HG03175 (cell line): ENCODE measurements at regions not wholly inside any gene's neighbourhood (a gene's known extent, or its start where the extent isn't known, plus 50 kb on each side); places are given as distances from the start of the nearest gene placed in this dataset.
A peak's percentile ranks its signal among the peaks of the same experiment; 100 is the strongest.

ENCODE experiments used
- ATAC-seq: cut with Tn5 transposase; IDR thresholded peaks from one replicate; pipeline ENCODE4 v1.9.1; 2021; ENCODE audit warnings: mild to moderate bottlenecking, moderate library complexity; ENCODE audit not compliant: unreplicated experiment

DNA sequence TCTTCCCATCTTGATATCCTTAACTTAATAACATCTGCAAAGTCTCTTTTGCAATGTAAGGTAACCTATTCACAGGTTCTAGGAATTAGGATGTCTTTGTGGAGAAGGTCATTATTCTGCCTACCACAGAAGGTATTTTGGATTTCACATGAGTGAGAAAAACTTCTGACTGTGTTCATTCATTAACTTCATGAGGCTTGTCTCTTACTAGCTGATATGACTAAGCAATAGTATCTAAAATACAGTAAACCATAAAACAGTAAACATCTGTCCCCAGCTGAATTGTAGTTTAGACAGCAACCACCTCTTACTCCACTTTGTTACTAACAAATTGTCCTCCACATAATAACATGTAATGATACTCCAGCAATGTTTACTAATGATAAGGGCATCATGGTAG lies 198.1 kb downstream of the SEC23A start:
- no peak for ATAC-seq

DNA sequence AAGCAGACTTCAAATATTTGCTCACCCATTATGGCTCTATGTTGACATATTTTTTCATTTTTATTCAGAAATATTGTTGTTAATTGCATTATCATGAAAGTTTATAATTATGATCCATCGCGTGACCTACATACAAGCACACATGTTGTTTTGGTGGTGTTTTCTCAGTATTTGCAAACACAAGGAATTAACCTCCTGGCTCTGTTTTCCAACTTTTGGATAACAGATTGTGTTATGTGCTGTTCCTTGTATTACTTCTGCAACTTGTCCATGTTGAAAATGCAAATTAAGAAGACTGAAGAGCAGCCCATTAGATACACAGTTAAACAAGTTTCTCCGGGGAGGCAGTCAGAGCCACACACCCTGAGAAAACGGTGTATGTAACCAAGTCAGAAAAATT lies 201.2 kb downstream of the SEC23A start:
- no peak for ATAC-seq

DNA sequence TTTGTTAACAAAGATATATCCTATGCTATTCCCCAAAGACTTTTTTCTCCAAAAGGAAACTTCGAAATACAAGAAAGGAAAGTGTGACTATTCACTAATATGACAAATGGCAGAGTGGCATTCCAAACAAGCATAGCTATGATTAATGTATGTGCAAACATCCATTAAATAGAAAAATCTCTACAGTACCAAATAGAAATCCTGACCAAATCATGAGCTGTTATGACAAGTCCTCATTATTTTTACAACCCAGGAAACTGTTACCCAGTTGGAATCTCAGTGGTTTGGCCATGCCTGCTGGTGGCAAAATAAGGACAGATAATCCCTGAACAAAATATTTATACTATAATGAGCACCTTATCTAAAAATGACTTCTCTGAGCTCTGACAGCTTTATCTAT lies 202.1 kb downstream of the SEC23A start:
- no peak for ATAC-seq

DNA sequence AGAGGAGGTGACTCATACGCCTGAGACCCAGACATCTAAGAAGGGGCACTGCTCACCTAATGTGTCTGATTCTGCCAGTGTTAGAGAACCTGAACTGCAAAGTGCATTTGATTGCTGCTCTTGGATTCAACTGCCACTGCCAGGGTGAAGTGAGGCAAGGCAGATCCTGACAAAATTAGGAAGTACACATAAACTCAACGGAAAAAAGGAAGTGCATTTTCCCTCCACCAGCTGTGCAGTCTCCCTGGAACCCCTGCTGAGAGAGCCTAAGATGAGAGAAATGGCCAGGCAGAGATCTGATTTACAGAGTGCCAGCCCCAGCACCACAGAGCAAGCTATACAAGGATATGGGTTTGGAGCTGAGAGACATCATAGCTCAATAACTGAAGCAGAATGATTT lies 215.3 kb downstream of the SEC23A start:
- no peak for ATAC-seq

DNA sequence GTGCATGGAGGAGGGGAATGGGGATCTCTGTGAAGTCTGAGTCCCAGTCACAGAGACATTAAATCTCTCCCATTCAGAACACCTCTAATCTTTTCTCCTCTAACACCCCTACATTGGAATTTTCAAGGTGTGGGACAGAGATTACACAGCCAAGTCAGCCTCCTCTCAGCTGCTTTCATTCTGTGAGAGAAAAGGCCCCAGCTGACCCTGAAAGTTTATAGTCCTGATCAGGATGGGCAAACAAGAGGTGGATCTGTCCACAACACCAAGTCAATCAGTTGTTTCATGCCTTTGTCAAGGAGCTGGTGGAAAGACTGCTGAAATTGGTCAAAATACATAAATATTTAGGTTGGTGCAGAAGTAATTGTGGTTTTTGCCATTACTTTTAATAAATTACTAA lies 218.9 kb downstream of the SEC23A start:
- ATAC-seq: no peak

DNA sequence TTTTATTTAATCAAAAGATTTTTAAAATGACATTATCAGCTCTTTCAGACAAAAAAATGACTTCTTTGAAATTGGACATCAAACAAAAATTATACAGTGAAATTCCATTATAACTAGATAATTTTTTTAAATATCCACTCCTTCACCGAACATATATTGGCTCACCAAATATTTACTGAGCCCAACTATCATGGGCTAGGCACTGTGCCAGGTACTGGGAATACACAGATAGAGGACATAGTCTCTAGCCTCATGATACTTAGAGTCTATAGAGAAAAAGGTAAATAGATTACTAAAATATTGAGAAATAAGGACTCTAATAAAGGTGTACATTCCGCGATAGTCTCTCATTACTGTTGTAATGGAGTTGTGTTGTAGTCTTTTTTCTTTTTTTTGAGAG lies 219.9 kb downstream of the SEC23A start:
- ATAC-seq: no peak

DNA sequence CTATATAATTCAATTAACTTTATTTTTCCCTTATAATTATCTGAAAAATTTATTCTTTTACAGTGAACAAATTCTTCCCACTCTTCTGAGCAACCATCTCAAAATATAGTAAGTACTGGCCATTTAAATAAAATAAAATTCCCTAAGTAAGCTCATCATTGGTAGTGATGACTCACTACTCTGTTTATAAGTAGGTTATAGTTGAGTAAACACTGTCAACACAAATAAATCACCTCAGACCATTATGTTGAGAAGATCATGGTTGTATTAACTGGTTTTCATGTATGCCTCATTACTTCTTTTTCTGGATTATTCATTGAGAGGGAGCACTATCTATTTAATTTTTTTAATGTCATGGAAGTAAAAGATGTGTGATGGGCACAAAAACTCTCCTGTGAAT lies 220.5 kb downstream of the SEC23A start:
- ATAC-seq: no peak

DNA sequence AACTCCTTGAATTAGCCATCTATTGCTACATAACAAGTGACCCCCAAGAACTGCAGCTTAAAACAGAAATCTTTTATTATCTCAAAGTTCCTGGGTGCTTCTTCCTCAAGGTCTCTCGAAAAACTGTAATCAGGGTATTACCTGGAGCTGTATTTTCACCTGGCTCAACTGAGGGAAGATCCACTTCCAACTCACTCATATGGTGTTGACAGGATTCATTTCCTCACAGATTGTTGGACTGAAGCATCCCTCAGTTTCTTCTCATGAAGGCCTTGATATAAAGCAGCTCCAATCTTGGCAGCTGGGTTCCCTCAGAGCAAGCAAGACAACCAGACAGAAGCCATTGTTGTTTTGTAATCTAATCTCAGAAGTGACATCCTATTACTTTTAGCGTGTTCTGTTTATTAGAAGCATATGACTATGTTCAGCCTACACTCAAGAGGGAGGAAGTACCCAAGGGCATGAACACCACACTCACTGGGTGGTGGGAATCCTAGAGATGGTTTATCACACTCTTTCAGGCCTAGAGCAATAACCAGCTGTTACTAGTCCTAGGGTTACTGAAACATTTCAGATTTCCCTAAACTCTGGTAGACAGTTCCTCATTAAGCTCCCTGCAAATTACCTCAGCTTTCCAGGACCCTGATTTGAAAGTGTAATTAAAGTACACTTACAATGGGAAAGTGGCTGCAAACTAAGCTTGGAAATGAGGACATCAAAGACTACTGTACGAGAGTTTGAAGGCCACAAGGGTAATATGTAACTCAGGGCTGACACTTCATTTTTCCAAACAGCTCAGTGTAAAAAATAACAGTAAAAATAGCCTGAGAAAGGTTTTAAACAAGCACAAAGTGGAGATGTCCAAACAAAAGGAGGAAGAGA lies 222.2 kb downstream of the SEC23A start:
- ATAC-seq: no peak

DNA sequence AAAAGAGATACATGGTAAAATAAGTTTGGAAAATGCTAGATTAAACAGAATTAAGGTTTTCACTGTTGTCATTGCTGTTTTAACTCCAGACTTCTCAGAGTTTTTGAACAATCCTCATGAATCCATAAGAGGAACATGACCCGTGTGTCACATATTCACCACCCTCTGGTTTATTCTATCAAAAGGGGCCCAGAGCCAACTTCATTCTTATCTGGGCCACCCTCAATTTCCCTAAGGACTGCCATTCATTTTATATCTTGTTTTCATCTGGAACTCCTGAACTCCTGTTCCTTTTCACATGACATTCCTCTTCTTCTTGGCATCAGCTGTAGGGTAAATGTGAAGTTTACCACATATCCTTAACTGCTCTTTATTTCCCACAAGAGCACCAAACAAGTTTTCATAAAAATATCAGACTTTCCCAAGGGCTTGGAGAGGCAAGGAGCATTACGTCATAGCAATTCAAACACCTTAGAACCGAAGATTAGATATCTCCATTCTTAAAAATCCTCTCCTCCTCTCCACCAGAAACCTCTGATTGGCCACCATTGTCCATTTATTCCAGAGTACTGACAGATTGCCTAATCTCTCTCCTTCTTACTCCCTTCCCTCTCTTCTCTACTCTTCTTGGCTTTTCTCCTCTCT lies 225.2 kb downstream of the SEC23A start:
- ATAC-seq: no peak

DNA sequence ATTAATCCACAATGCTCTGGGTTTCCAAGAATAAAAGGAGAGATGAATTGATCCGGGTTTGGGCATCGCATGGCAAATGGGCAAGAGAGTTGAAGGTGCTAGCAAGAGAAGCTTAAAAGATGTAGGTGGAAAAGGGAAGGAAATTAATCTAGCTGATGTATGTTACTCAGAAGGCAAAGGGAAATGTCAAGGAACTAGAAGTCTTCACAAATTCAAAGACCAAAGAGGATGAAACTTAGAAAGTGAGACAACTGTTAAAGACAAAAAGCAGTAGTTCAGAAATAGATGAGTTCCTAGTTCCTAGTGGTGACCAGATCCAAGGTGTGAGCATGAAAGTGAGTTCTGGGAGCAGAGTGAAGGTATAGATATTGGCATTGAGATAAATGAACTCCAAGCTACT lies 228.3 kb downstream of the SEC23A start:
- ATAC-seq: no peak

DNA sequence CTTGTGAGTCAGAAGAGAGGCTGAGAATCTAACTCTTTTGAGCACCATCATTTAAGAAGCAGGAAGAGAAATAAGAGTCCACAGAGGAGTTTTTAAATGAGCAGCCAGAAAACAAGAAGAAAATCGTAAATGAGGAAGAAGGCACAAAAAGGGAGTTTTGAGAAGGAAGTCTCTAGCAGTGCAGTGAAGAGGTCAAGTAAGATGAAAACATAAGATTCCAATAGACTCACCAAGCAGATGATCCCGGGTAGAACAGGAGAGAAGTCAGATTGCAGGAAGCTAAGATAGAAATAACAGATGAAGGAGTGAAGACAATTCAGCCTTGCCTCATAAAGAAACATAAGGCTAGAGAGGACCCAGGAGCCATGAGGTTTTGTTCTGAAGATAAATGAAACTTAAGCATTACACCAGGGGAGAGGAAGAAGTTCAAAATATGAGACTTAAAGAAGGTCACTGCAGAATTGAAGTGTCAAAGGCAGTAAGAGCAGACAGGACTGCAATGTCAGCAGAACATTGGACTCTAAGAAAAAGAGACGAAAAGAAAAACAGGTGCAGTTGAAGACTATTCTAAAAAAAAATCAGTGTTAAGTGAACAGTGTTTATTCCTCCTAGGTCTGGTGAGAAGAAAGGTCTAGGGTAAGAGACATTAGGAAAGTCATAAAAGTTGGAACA lies 229.0 kb downstream of the SEC23A start:
- no peak for ATAC-seq

DNA sequence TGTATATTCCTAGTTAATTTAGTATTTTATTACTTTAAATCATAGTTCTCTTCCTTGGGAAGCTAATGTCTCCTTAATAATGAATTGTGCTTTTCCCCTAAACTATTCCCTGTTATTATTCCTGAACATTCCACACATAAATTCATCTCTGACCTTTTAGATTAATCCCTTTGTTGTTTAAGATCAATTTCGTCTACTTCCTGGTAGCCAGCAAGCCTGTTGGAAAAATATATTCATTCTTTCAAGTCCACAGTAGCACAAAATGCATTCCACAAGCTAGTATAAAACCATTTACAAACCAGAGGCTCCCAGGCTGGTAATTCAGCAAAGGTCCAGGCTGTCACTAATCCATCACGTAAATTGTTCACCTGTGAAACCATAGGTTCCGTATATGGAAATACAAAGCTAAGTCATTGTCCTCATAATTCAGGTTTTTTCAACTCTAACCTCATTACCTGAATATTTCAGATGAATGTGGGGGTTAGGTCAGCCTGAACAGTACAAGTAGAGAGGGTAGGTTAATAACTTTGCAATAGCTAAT lies 232.7 kb downstream of the SEC23A start:
- ATAC-seq: no peak

DNA sequence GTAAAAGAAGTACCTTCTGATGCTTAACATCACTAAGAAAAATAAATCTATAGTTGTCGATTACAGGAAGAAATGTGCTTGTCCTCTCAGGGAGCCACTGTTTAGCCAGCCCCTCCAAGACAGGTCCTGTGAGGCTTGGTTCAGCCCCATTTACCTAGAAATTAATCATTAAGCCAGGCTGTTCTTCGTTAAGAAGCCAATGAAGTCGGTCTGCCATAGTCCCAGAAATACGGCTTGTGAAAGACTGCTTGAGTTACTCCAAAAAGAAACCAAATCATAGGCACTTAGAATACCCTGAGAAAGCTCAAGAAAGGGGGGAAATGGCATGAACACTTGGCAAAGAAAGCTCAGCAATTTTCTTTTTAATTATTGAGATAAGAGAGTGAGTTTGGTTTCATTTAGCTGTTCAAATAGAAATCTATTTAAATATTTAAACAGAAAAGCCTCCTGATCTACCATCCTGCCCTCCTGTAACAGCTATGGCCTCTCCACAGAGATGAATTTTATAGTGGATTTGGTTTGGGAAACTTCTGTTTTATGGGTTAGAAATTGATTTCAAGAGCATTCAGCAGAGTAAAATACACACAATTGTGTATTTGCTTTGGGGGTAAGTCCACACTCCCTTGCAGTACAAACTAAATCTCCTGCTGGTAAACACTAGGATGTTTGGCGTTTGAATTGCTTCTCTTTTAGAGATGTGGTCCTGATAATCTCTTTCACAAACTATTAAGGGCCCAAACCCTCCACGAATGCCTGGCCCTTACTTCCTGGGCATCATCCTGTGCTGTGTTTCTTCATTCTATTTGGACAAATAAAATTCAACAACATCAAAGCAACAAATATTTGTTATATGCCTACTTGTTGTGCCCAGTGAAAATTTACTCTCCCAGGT lies 234.4 kb downstream of the SEC23A start:
- ATAC-seq: no peak

DNA sequence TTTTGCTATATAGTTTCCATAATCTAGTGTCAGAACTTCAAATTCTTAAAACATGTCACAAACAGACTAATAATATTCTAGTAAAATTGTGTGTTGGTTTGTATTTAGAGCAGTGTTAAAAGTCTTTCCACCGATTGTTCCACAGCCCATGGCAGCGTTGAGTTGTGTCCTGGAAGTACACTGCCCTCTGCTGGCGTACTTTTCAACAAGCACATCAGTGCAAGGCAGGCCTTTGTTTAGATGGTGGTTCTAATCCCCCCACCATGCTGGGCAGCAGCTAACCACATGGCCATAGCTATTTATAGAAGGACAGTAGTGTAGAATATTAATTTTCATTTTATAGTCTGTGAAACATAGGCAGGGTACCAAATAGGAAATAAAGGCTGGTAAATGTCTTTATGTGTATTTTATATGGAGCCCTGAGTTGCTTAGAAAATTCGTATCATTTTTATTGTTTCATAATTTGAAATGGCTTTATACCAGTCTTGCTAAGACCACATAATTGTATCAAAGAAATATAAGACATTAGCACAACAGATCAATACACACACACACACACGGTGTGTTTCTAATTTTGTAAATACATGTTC lies 235.4 kb downstream of the SEC23A start:
- ATAC-seq: peak; percentile 95

DNA sequence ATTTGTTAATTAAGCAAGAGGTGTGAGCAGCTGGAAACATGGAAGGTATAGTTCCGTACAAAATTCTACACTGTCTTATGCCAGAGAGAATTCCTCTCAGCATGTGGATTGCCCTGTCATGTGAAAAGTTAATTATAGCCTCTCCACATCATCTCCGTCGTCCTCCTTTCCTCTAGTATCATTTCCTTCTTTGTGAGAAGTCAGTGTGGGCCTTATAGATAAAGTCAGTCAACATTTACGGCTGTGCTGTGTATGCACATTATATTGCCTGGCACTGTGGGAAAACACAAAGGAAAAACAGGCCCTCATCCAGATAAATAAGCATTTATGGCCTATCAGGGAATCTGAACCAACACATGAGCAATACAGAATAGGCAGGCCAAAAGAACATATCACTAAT lies 236.6 kb downstream of the SEC23A start:
- ATAC-seq: no peak

DNA sequence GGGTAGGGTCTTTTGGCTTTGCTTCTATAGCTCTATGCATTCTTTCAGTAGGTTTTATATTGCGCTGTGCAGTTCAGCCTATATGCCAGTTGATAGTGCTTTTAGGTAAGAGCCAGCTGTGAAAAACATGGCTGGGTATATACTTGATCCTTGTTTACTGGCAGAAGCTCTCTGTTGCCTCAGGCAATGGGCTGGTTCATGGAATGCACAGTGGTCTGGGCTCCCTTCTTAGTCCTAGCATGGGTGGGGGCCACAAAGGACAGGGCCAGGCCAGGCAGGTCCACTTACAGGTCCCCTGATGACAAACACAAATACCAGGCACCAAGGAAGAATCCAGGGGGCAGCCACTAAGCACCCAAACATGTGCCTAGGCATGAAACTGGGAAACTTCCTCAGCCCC lies 240.7 kb downstream of the SEC23A start:
- no peak for ATAC-seq

DNA sequence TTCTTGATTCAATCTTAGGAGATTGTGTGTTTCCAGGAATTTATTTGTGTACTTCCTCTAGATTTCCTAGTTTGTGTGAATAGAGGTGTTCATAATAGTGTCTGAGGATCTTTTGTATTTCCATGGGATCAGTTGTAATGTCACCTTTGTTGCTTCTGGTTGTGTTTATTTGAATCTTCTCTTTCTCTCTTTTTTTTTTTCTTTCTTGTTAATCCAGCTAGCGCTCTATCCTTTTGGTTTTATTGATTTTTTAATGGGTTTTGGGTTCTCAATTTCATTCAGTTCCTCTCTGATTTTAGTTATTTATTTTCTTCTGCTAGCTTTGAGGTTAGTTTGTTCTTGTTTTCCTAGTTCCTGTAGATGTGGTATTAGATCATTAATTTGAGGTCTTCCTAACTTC lies 242.5 kb downstream of the SEC23A start:
- no peak for ATAC-seq

DNA sequence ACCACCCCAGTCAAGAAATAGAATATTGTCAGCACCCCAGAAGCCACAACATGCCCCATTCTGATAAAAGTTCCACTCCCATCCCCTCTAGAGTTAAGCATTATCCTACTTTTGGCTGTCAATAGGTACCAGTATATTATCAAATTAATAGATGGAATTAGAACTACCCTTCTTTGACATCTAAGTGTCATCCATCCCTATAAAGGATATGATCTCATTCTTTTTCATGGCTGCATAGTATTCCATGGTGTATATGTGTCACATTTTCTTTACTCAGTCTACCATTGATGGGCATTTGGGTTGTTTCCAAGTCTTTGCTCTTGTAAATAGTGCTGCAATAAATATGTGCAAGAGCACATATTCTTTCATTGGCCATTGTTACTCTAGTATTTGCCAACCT lies 246.2 kb downstream of the SEC23A start:
- ATAC-seq: no peak

DNA sequence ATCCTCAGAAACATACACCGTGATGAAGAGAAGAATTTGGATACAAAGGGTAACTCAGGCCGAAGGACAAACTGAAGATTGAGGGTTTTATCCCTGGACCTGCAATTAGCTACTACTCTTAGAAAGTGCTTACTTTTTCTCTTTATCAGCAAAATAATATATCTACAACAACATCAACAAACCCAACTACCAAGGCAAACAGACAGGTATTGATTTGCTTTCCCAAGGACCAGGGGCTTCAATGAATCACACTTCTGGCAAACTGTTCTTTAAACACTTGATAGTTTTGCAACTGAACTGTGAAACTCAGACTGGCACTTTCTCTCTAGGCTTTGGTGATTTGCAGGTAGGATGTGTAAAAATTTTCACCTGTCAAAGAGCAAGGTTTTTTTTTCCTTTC lies 247.5 kb downstream of the SEC23A start:
- ATAC-seq: no peak

DNA sequence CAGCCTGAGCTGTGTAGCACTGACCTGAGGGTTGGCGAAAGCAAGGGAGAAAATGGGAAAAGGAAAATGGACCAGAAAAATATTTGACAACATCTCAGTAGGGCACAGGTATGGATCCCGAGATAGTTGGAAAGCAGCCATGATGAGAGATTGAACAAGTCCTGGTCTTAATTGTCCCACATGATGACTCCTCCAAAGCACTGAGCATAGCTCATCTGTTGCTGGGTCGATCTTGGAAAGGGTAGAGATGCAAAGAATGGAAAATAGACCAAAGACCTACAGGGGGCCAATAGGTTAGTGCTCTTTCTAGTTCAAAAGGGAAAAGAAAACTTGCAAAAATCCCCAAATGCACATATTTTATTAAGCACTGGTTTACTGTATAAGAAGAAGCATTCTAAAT lies 251.9 kb downstream of the SEC23A start:
- ATAC-seq: no peak
